HG03060 (cell line): ENCODE measurements at regions not wholly inside any gene's neighbourhood (a gene's known extent, or its start where the extent isn't known, plus 50 kb on each side); places are given as distances from the start of the nearest gene placed in this dataset.

Source experiments
- ATAC-seq: cut with Tn5 transposase; IDR thresholded peaks from one replicate; pipeline ENCODE4 v1.9.1; 2021; ENCODE audit warnings: low read depth, moderate number of reproducible peaks; ENCODE audit not compliant: unreplicated experiment

GRCh38 chr20:20888936-20889335 lies 176.5 kb upstream of the RALGAPA2 start:
- ATAC-seq = no peak

GRCh38 chr20:20888266-20888656 lies 175.8 kb upstream of the RALGAPA2 start:
- ATAC-seq = no peak

- ATAC-seq = no peak
Measured at GRCh38 chr20:20887593-20888265, 175.3 kb upstream of the RALGAPA2 start.

GRCh38 chr20:20881808-20882207 lies 169.4 kb upstream of the RALGAPA2 start:
- ATAC-seq = no peak

GRCh38 chr20:20877079-20877478 lies 164.6 kb upstream of the RALGAPA2 start:
- ATAC-seq = no peak

- no peak for ATAC-seq
Measured at GRCh38 chr20:20875716-20876115, 163.3 kb upstream of the RALGAPA2 start.

GRCh38 chr20:20872428-20872827 lies 160.0 kb upstream of the RALGAPA2 start:
- ATAC-seq = no peak

- no peak for ATAC-seq
Measured at GRCh38 chr20:20869161-20869775, 156.8 kb upstream of the RALGAPA2 start.

- no peak for ATAC-seq
Measured at GRCh38 chr20:20864351-20865096, 152.1 kb upstream of the RALGAPA2 start.

GRCh38 chr20:20860078-20860806 lies 147.8 kb upstream of the RALGAPA2 start:
- no peak for ATAC-seq

GRCh38 chr20:20859510-20859909 lies 147.1 kb upstream of the RALGAPA2 start:
- ATAC-seq = no peak

GRCh38 chr20:20856956-20857355 lies 144.5 kb upstream of the RALGAPA2 start:
- no peak for ATAC-seq

GRCh38 chr20:20856306-20856705 lies 143.9 kb upstream of the RALGAPA2 start:
- no peak for ATAC-seq

GRCh38 chr20:20851385-20851784 lies 138.9 kb upstream of the RALGAPA2 start:
- no peak for ATAC-seq

GRCh38 chr20:20850407-20850806 lies 138.0 kb upstream of the RALGAPA2 start:
- no peak for ATAC-seq

GRCh38 chr20:20849161-20849560 lies 136.7 kb upstream of the RALGAPA2 start:
- ATAC-seq = no peak

GRCh38 chr20:20847814-20848213 lies 135.4 kb upstream of the RALGAPA2 start:
- no peak for ATAC-seq

GRCh38 chr20:20843982-20844381 lies 131.5 kb upstream of the RALGAPA2 start:
- no peak for ATAC-seq

GRCh38 chr20:20839771-20840170 lies 127.3 kb upstream of the RALGAPA2 start:
- no peak for ATAC-seq

GRCh38 chr20:20837574-20838021 lies 125.2 kb upstream of the RALGAPA2 start:
- no peak for ATAC-seq

- no peak for ATAC-seq
Measured at GRCh38 chr20:20836836-20837235, 124.4 kb upstream of the RALGAPA2 start.
